ENCODE measurements at regions not wholly inside any gene's neighbourhood (a gene's known extent, or its start where the extent isn't known, plus 50 kb on each side); places are given as distances from the start of the nearest gene placed in this dataset.

GRCh38 chrX:149992918-149993317 is 54.6 kb upstream of the EOLA2 start:
- no peak for TF ChIP-seq CTCF (IDR thresholded peaks at IDR 0.05; ENCODE audit: low read depth, low read length, missing control alignments)
- no peak for DNase-seq (ENCODE audit: low read depth)
- H3K4me3 ChIP-seq (ENCODE audit: low read depth, low read length) = no peak overlapping the region
- in situ Hi-C loops (cut with HindIII; ENCODE audit: low sequenced_read_pairs) = no loop called here

GRCh38 chrX:149993989-149994388 is 55.7 kb upstream of the EOLA2 start:
- no peak for TF ChIP-seq CTCF (IDR thresholded peaks at IDR 0.05; ENCODE audit: low read depth, low read length, missing control alignments)
- DNase-seq (ENCODE audit: low read depth) = no peak
- no peak overlapping the region for H3K4me3 ChIP-seq (ENCODE audit: low read depth, low read length)
- in situ Hi-C loops (cut with HindIII; ENCODE audit: low sequenced_read_pairs) = no loop called here

GRCh38 chrX:149996515-149996914 is 58.2 kb upstream of the EOLA2 start:
- no peak for TF ChIP-seq CTCF (IDR thresholded peaks at IDR 0.05; ENCODE audit: low read depth, low read length, missing control alignments)
- in situ Hi-C loops (cut with HindIII; ENCODE audit: low sequenced_read_pairs) = no loop called here
- DNase-seq (ENCODE audit: low read depth) = no peak

GRCh38 chrX:150005027-150005426 is 66.7 kb upstream of the EOLA2 start:
- TF ChIP-seq CTCF (IDR thresholded peaks at IDR 0.05; ENCODE audit: low read depth, low read length, missing control alignments) = no peak
- H3K4me3 ChIP-seq (ENCODE audit: low read depth, low read length) = no peak overlapping the region
- in situ Hi-C loops (cut with HindIII; ENCODE audit: low sequenced_read_pairs) = no loop called here
- DNase-seq (ENCODE audit: low read depth) = no peak

More at GRCh38 chrX:149996515-149996914, 58.2 kb upstream of the EOLA2 start:
- no peak overlapping the region for H3K4me3 ChIP-seq (ENCODE audit: low read depth, low read length)

GRCh38 chrX:150007356-150007755 is 69.1 kb upstream of the EOLA2 start:
- no peak for DNase-seq (ENCODE audit: low read depth)
- TF ChIP-seq CTCF (IDR thresholded peaks at IDR 0.05; ENCODE audit: low read depth, low read length, missing control alignments) = no peak
- no peak overlapping the region for H3K4me3 ChIP-seq (ENCODE audit: low read depth, low read length)
- in situ Hi-C loops (cut with HindIII; ENCODE audit: low sequenced_read_pairs) = no loop called here

GRCh38 chrX:150012647-150013381 is 74.5 kb upstream of the EOLA2 start:
- in situ Hi-C loops (cut with HindIII; ENCODE audit: low sequenced_read_pairs) = no loop called here
- H3K4me3 ChIP-seq (ENCODE audit: low read depth, low read length) = no peak overlapping the region
- DNase-seq (ENCODE audit: low read depth) = no peak
- TF ChIP-seq CTCF (IDR thresholded peaks at IDR 0.05; ENCODE audit: low read depth, low read length, missing control alignments) = no peak

Data from astrocyte of the cerebellum (primary cell).